ENCODE measurements at regions not wholly inside any gene's neighbourhood (a gene's known extent, or its start where the extent isn't known, plus 50 kb on each side); places are given as distances from the start of the nearest gene placed in this dataset.

DNA sequence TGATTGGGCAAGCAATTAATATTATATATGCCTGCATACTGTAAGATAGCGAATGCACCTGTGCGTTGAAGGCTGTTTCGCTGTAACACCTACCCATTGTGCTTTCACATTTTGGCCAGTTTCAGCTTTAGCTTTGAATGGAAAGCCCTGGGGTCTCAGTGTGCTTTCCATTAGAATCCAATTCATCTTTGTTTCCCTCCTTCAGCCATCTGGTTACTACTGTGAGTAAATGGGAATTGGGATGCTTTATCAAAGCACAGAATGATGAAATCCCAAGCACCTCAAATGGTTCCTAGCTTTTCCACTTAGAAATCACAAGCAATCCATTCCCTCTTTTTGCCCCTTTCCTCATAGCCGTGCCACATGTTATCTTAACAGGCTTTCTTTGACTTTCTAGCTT, 127.1 kb downstream of the HDGFL1 start:
- TF ChIP-seq, protein P1, sequence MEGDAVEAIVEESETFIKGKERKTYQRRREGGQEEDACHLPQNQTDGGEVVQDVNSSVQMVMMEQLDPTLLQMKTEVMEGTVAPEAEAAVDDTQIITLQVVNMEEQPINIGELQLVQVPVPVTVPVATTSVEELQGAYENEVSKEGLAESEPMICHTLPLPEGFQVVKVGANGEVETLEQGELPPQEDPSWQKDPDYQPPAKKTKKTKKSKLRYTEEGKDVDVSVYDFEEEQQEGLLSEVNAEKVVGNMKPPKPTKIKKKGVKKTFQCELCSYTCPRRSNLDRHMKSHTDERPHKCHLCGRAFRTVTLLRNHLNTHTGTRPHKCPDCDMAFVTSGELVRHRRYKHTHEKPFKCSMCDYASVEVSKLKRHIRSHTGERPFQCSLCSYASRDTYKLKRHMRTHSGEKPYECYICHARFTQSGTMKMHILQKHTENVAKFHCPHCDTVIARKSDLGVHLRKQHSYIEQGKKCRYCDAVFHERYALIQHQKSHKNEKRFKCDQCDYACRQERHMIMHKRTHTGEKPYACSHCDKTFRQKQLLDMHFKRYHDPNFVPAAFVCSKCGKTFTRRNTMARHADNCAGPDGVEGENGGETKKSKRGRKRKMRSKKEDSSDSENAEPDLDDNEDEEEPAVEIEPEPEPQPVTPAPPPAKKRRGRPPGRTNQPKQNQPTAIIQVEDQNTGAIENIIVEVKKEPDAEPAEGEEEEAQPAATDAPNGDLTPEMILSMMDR (conservative IDR thresholded peaks at IDR 0.05) = no peak
- no peak for TF ChIP-seq ZFX (IDR thresholded peaks at IDR 0.05)
